ENCODE measurements at regions not wholly inside any gene's neighbourhood (a gene's known extent, or its start where the extent isn't known, plus 50 kb on each side); places are given as distances from the start of the nearest gene placed in this dataset.

- CTCF ChIA-PET: no interaction called here
- no peak for DNase-seq
- BruUV-seq (replicated peaks): no TSS peak
- peaks cover 6% of the 10 kb centered on the region for H3K4me1 Mint-ChIP-seq (ENCODE audit: low read depth, unreplicated experiment)
- intact Hi-C loops (cut with micrococcal nuclease; ENCODE audit: unreplicated experiment): no loop called here
- no peak overlapping the region for H3K4me3 Mint-ChIP-seq (ENCODE audit: low read depth, unreplicated experiment)
- no peaks in the 10 kb centered on the region for H3K27me3 Mint-ChIP-seq (ENCODE audit: unreplicated experiment)
- no peaks in the 10 kb centered on the region for H3K36me3 Mint-ChIP-seq (ENCODE audit: insufficient read depth, unreplicated experiment)
- TF ChIP-seq, protein P1, sequence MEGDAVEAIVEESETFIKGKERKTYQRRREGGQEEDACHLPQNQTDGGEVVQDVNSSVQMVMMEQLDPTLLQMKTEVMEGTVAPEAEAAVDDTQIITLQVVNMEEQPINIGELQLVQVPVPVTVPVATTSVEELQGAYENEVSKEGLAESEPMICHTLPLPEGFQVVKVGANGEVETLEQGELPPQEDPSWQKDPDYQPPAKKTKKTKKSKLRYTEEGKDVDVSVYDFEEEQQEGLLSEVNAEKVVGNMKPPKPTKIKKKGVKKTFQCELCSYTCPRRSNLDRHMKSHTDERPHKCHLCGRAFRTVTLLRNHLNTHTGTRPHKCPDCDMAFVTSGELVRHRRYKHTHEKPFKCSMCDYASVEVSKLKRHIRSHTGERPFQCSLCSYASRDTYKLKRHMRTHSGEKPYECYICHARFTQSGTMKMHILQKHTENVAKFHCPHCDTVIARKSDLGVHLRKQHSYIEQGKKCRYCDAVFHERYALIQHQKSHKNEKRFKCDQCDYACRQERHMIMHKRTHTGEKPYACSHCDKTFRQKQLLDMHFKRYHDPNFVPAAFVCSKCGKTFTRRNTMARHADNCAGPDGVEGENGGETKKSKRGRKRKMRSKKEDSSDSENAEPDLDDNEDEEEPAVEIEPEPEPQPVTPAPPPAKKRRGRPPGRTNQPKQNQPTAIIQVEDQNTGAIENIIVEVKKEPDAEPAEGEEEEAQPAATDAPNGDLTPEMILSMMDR (IDR thresholded peaks at IDR 0.05; ENCODE audit: unreplicated experiment): no peak
- no peak overlapping the region for H3K27ac Mint-ChIP-seq (ENCODE audit: unreplicated experiment)
- H3K9me3 Mint-ChIP-seq (ENCODE audit: low read depth, unreplicated experiment): peaks cover 7% of the 10 kb centered on the region
These were observed 95.1 kb upstream of the ATF7IP start for GRCh38 chr12:14270392-14270791.

DNA sequence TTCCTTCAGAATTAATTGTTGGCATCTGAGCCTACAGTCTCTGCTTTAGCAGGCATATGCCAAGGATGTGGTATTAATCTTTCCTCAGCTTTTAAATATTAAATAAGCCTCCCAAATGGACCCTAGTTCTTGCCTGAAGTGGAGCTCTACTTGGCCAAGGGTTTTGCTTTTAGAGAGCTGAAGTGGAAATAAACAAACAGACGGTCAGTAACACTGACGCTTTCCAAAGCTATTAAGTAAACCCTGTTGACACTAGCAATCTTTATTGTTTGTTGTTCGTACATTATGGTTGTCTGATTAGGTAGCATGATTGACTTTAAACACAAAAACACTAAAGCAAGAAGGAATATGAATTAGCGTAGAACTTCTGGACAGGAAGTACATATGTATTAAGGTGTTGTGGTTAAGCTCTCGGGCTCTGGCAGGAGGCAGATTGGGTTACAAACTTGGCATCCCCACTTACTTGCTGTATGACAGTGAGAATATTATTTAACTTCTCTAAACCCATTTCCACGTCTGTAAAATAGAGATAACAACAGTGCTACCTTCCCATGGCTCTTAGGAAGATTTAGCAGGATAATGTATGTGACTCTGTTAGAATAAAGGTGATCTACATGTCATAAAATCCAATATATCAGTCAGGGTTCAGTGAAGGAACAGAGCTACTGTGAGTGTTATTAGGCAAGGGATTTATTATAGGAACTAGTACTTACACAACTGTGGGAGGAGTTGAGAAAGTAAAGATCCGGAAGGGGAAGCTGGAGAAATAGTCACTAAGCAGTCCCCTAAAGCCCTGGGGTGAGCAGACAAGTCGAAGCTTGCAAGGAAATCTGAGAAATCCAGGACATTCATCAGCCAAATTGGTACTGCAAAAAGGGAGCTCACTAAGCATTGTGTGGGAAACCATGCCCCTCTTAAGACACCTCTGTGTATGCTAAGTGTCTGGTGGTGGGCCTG, 92.2 kb upstream of the ATF7IP start:
- no TSS peak for BruUV-seq (replicated peaks)
- Mint-ChIP-seq H3K4me1 (ENCODE audit: low read depth, unreplicated experiment) (peaks cover 6% of the 10 kb centered on the region), H3K27ac (ENCODE audit: unreplicated experiment) (no peak overlapping the region), H3K9me3 (ENCODE audit: low read depth, unreplicated experiment) (peaks cover 7% of the 10 kb centered on the region), H3K27me3 (ENCODE audit: unreplicated experiment) (no peaks in the 10 kb centered on the region), H3K4me3 (ENCODE audit: low read depth, unreplicated experiment) (no peak overlapping the region), H3K36me3 (ENCODE audit: insufficient read depth, unreplicated experiment) (no peaks in the 10 kb centered on the region)
- TF ChIP-seq, protein P1 (IDR thresholded peaks at IDR 0.05; ENCODE audit: unreplicated experiment): no peak
- intact Hi-C loops (cut with micrococcal nuclease; ENCODE audit: unreplicated experiment): no loop called here
- DNase-seq: no peak
- CTCF ChIA-PET: no interaction called here

DNA sequence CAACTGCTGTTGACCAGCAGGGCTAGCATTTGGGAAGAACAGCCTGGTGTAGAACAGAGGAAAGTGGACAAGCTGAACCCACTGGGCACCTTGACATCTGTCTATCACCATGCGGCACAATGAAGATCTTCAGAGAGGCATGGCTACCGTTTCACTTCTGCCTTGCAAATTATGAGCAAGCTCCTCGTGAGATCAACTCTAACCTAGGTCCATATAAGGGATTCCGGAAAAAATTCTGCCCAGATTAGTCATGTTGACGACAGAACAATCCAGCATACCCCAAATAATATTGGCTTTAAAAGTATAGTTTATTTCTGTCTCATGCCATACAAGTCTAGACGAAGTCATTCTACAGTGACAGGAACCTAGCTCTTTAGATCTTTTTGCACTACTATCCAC, 91.6 kb upstream of the ATF7IP start:
- CTCF ChIA-PET: no interaction called here
- intact Hi-C loops (cut with micrococcal nuclease; ENCODE audit: unreplicated experiment): no loop called here

GRCh38 chr12:14275111-14275510, 90.4 kb upstream of the ATF7IP start:
- peaks cover 6% of the 10 kb centered on the region for H3K9me3 Mint-ChIP-seq (ENCODE audit: low read depth, unreplicated experiment)
- BruUV-seq (replicated peaks): no TSS peak

More for the DNA sequence above, 91.6 kb upstream of the ATF7IP start:
- H3K4me3 Mint-ChIP-seq (ENCODE audit: low read depth, unreplicated experiment): no peak overlapping the region
- no peak for DNase-seq
- TF ChIP-seq, protein P1 (IDR thresholded peaks at IDR 0.05; ENCODE audit: unreplicated experiment): no peak
- no peaks in the 10 kb centered on the region for H3K27me3 Mint-ChIP-seq (ENCODE audit: unreplicated experiment)
- no TSS peak for BruUV-seq (replicated peaks)
- no peaks in the 10 kb centered on the region for H3K36me3 Mint-ChIP-seq (ENCODE audit: insufficient read depth, unreplicated experiment)
- peaks cover 6% of the 10 kb centered on the region for H3K4me1 Mint-ChIP-seq (ENCODE audit: low read depth, unreplicated experiment)
- peaks cover 7% of the 10 kb centered on the region for H3K9me3 Mint-ChIP-seq (ENCODE audit: low read depth, unreplicated experiment)
- H3K27ac Mint-ChIP-seq (ENCODE audit: unreplicated experiment): no peak overlapping the region

More at GRCh38 chr12:14275111-14275510, 90.4 kb upstream of the ATF7IP start:
- Mint-ChIP-seq H3K27ac (ENCODE audit: unreplicated experiment) (no peak overlapping the region), H3K4me1 (ENCODE audit: low read depth, unreplicated experiment) (no peaks in the 10 kb centered on the region), H3K27me3 (ENCODE audit: unreplicated experiment) (no peaks in the 10 kb centered on the region), H3K4me3 (ENCODE audit: low read depth, unreplicated experiment) (no peak overlapping the region), H3K36me3 (ENCODE audit: insufficient read depth, unreplicated experiment) (no peaks in the 10 kb centered on the region)
- intact Hi-C loops (cut with micrococcal nuclease; ENCODE audit: unreplicated experiment): no loop called here
- no peak for DNase-seq
- TF ChIP-seq, protein P1 (IDR thresholded peaks at IDR 0.05; ENCODE audit: unreplicated experiment): no peak
- CTCF ChIA-PET: interaction anchor here (0.5 to 0.8 kb wide), 2 partner anchors 8 to 9 kb away, joined by 3 read pairs; no protein-coding TSS in a partner anchor

All from Calu3 (cell line).